ENCODE measurements at regions not wholly inside any gene's neighbourhood (a gene's known extent, or its start where the extent isn't known, plus 50 kb on each side); places are given as distances from the start of the nearest gene placed in this dataset.

GRCh38 chr21:14306126-14306907, 76.6 kb downstream of the HSPA13 start:
- Histone ChIP-seq H3K79me2 (no peaks in the 10 kb centered on the region), H3K9me3 (ENCODE audit: low read depth) (no peaks in the 10 kb centered on the region), H3K9me2 (replicated peaks; ENCODE audit: insufficient read depth) (no peaks in the 10 kb centered on the region), H2AFZ (no peak overlapping the region), H4K20me1 (ENCODE audit: insufficient read depth, poor library complexity, severe bottlenecking) (no peaks in the 10 kb centered on the region), H3K4me3 (no peak overlapping the region), H3K27ac (no peak overlapping the region), H3K4me1 (ENCODE audit: insufficient read depth) (no peaks in the 10 kb centered on the region), H3K4me2 (no peak overlapping the region), H3K36me3 (replicated peaks; ENCODE audit: insufficient read depth, low read depth) (no peaks in the 10 kb centered on the region), H3K27me3 (no peaks in the 10 kb centered on the region)
- TF ChIP-seq EZH2 (IDR thresholded peaks at IDR 0.05; ENCODE audit: borderline replicate concordance) (no peak), EZH2phosphoT487 (IDR thresholded peaks at IDR 0.05; ENCODE audit: low read depth, severe bottlenecking, unreplicated experiment) (no peak)
- TF ChIP-seq, protein P1, sequence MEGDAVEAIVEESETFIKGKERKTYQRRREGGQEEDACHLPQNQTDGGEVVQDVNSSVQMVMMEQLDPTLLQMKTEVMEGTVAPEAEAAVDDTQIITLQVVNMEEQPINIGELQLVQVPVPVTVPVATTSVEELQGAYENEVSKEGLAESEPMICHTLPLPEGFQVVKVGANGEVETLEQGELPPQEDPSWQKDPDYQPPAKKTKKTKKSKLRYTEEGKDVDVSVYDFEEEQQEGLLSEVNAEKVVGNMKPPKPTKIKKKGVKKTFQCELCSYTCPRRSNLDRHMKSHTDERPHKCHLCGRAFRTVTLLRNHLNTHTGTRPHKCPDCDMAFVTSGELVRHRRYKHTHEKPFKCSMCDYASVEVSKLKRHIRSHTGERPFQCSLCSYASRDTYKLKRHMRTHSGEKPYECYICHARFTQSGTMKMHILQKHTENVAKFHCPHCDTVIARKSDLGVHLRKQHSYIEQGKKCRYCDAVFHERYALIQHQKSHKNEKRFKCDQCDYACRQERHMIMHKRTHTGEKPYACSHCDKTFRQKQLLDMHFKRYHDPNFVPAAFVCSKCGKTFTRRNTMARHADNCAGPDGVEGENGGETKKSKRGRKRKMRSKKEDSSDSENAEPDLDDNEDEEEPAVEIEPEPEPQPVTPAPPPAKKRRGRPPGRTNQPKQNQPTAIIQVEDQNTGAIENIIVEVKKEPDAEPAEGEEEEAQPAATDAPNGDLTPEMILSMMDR (IDR thresholded peaks at IDR 0.05; ENCODE audit: poor library complexity): peak; percentile 31
- 51% methylated on average over 5 of the region's 5 CpGs for WGBS (ENCODE audit: low lambda C conversion rate, missing lambda C conversion rate)
- DNase-seq (ENCODE audit: low spot score): no peak

- H3K4me2 ChIP-seq: no peak overlapping the region
- H3K27me3 ChIP-seq: no peaks in the 10 kb centered on the region
- no peak overlapping the region for H2AFZ ChIP-seq
- no peak overlapping the region for H3K27ac ChIP-seq
- DNase-seq (ENCODE audit: low spot score): no peak
- 83% methylated on average over 8 of the region's 8 CpGs for WGBS (ENCODE audit: low lambda C conversion rate, missing lambda C conversion rate)
- H3K4me1 ChIP-seq (ENCODE audit: insufficient read depth): no peaks in the 10 kb centered on the region
- H3K9me3 ChIP-seq (ENCODE audit: low read depth): no peaks in the 10 kb centered on the region
- H3K36me3 ChIP-seq (replicated peaks; ENCODE audit: insufficient read depth, low read depth): no peaks in the 10 kb centered on the region
- H3K9me2 ChIP-seq (replicated peaks; ENCODE audit: insufficient read depth): no peaks in the 10 kb centered on the region
- no peaks in the 10 kb centered on the region for H4K20me1 ChIP-seq (ENCODE audit: insufficient read depth, poor library complexity, severe bottlenecking)
- TF ChIP-seq, protein P1 (IDR thresholded peaks at IDR 0.05; ENCODE audit: poor library complexity): no peak
- TF ChIP-seq EZH2 (IDR thresholded peaks at IDR 0.05; ENCODE audit: borderline replicate concordance) (no peak), EZH2phosphoT487 (IDR thresholded peaks at IDR 0.05; ENCODE audit: low read depth, severe bottlenecking, unreplicated experiment) (no peak)
- no peak overlapping the region for H3K4me3 ChIP-seq
- no peaks in the 10 kb centered on the region for H3K79me2 ChIP-seq
These were observed 79.0 kb downstream of the HSPA13 start for GRCh38 chr21:14303731-14304488.

- no peaks in the 10 kb centered on the region for H3K9me2 ChIP-seq (replicated peaks; ENCODE audit: insufficient read depth)
- no peak for DNase-seq (ENCODE audit: low spot score)
These were observed 82.9 kb downstream of the HSPA13 start for GRCh38 chr21:14300074-14300473.

More at GRCh38 chr21:14300074-14300473, 82.9 kb downstream of the HSPA13 start:
- Histone ChIP-seq H3K4me2 (no peak overlapping the region), H3K9me3 (ENCODE audit: low read depth) (no peaks in the 10 kb centered on the region), H3K36me3 (replicated peaks; ENCODE audit: insufficient read depth, low read depth) (no peaks in the 10 kb centered on the region), H3K4me1 (ENCODE audit: insufficient read depth) (no peaks in the 10 kb centered on the region), H3K27ac (no peak overlapping the region), H2AFZ (no peak overlapping the region), H4K20me1 (ENCODE audit: insufficient read depth, poor library complexity, severe bottlenecking) (no peaks in the 10 kb centered on the region), H3K79me2 (no peaks in the 10 kb centered on the region), H3K4me3 (no peak overlapping the region), H3K27me3 (no peaks in the 10 kb centered on the region)
- TF ChIP-seq, protein P1 (IDR thresholded peaks at IDR 0.05; ENCODE audit: poor library complexity): no peak
- no peak for TF ChIP-seq EZH2phosphoT487 (IDR thresholded peaks at IDR 0.05; ENCODE audit: low read depth, severe bottlenecking, unreplicated experiment)
- no peak for TF ChIP-seq EZH2 (IDR thresholded peaks at IDR 0.05; ENCODE audit: borderline replicate concordance)
- WGBS (ENCODE audit: low lambda C conversion rate, missing lambda C conversion rate): 100% methylated on average over 1 of the region's 1 CpG

All from hepatocyte (in vitro differentiated cells).